Renal cortex interstitium (tissue), 11 donors: ENCODE measurements at regions not wholly inside any gene's neighbourhood (a gene's known extent, or its start where the extent isn't known, plus 50 kb on each side); places are given as distances from the start of the nearest gene placed in this dataset.

Source experiments
- DNase-seq, 11 donors: peaks; one replicate each; pipeline ENCODE4 v3.0.0-alpha.2; 2013; ENCODE audit warnings: low read depth in 9 of 11, low spot score in 4 of 11; ENCODE audit errors: extremely low read depth in 1 of 11

DNA sequence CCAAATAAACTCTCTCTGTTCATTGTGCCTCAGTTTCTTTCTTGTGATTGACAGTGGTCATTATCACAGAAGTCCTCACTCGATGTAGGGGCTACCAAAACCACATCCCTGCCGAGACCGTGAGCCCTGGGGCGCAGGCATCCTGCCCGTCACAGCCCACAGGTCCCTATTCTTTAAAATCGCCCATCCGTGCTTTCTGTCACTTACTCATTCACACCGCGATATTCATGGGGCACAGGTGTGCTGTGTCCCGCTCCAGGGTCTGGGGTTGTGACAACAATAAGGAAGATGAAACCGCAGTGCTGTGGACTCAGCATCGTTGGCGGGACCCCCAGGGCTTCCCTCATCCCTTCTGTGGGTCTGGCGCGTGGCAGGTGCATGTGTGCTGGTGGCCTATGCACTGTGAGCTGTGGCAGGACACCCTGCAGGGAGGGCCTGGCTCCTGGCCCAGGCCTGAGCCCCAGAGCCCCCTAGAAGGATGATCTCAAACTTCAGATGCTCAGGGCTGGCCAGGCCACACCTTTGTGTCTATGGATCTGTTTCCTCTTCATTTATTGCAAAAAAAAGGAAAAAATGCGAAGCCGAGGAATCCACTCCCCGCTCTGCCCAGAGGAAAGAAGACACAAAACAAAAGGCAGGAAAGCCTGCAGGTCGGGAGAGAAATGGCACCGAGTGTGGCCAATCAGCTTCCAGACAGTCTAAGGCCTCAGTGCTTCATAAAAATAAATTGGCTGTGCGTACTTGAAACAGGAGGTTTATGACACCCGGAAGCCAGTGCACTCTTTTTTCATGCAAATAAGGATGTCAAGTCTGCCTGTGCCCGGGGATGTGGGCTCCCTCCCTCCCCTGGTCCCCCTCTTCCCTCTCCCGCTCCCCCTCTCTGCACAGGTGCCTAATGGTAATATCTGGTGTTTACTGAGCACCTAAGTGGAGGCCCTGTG, 109.5 kb upstream of the ADRA2C start:
- DNase-seq, result no peak

DNA sequence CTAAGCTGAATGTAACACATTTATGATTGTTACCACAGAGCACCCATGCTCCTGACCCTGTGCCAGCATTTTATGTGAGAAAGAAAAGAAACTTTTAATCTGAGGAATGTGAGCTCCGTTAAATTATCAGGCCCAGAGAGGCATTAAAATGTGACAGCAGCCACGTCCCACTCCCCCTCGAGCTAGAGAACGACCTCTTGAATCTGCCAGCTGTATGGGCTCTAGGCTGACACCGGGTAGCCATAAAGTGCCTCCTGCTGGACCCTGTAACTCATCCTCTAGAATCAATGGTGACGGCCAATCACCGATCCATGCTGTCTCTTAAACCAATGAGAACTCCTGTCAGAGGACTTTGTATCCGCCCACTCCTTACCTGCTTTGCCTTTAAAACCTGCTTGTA, 110.2 kb upstream of the ADRA2C start:
- DNase-seq, result peak in 5 of 11 donors; percentile 64 to 76 (median 70)

DNA sequence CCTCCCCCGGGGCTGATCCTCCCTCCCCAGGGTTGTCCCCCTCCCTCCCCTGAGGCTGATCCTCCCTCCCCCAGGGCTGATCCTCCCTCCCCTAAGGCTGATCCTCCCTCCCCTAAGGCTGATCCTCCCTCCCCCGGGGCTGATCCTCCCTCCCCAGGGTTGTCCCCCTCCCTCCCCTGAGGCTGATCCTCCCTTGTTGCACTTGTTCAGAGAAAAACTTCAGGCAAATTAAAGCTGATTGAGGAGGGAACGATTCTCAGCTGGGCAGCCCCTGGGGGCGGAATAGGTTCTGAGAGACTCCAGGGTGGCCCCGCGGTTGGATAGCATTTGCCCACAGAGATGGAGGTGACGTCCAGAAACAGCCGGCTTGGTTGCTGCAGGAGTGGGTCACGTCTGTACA, 110.7 kb upstream of the ADRA2C start:
- no peak for DNase-seq

DNA sequence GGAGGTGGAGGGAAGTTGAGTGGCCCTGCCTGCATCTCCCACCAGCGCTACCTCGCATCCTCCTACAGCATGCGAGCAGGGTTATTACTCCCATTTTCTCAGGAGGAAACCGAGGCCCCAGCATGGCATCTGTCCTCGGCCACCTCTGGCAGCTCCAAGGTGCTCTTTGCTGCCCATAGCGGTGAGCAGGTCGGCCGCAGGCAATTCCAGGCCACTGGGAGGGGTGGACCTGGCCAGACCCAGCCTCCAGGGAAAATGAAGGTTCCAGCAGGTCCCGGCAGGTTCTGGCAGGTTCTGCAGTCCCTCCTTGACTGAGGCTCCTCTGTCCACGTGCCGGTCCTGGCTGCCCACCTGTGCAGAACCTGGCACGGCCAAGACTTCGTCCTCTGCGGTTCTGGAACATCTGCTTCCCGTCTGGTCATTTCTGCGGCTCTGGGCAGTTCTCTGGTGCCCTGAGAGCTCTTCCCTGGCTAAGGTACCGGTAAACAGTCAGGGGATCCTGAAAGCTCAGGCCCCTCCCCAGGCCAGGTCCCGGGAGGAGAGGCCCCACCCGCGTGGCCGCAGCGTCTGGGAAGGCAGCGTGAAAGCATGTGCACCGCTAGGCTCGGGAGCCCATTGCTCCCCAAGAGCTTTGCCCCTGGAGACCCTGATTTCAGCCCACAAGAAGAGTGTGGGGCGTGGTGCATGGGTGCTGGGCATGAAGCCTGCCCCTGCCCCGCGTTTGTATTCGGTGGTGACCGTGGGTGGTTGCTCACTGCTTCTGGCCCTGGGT, 112.0 kb upstream of the ADRA2C start:
- no peak for DNase-seq

DNA sequence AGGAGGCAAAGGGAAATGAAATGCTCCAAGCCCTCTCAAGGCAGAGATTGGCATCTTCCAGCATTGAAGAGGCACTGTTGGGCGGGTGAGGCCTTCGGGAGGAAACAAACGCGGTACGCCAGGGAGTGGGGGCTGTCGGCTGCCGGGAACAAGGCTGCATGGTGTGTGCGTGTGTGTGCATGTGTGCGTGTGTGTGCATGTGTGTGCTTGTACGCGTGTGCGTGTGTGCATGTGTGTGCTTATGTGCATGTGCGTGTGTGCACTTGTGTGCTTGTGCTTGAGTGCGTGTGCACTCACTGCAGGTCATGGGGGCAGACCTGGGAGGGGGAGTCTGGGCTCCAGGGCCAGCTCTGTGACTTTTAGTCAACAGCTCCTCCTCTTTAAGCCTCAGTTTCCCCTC, 113.6 kb upstream of the ADRA2C start:
- DNase-seq, result no peak

DNA sequence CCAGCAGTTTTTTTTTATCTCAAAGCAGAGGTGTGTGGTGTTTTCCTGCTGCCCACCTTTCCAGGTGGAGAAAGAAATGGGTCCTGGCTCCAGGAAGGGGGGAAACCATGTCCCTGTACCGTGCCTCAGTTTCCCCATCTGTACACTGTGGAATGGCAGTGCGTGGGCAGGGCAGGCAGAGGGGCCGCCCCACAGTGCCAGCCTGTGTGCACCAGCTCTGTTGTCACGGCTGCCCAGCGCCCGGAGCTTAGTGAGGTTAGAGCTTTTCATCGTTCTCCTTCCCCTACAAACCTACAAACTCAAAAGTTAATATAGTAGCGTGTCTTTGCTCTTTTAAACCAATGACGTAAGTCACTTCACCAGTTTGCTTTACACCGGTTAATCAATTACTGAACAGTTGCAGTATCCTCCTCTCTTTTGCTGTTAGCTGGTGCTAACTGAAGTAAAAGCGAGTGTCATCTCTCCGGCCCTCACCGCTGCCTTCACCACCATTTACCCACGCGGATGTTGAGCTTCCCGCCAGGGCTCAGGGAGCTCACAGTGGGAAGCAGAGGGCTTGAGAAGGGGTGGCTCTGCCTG, 114.8 kb upstream of the ADRA2C start:
- no peak for DNase-seq

DNA sequence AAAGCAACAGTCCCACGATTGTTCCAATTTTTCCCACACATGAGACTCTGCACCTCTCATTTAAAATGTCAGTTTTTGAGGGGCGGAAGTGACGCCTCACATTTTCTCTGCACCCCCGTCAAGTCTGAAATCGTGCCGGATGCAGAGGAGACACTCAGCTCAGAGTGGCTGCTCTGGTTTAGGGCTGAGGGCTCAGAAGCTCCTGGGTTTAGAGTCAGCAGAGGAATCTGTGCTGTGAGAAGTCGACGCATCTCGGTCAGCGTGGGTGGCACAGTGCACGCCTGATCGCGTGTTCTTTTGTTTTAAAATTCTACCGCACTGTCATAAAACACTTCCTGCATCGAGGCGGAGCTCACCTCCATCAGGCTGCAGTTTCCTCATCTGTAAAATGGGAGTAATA, 116.7 kb upstream of the ADRA2C start:
- DNase-seq, result no peak

DNA sequence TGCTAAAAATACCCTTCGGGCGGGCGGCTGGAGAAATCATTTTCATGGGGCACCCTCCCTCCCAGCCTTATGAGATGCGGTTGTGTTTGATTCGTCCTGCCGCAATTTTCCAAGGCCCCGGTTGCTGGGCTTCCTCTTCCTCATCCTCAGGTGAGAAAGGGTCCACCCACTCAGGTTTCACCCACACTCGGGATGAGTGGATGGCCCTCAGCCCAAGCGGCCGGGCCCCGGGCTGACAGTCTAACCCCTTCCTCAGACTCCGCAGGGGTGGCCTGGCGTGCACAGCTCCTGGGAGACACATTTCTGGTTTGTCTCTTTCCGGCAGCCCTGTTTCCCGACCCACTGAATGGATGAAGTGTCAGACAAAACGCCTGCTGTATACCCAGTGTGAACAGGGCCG, 116.5 kb upstream of the LRPAP1 start:
- DNase-seq, result no peak

DNA sequence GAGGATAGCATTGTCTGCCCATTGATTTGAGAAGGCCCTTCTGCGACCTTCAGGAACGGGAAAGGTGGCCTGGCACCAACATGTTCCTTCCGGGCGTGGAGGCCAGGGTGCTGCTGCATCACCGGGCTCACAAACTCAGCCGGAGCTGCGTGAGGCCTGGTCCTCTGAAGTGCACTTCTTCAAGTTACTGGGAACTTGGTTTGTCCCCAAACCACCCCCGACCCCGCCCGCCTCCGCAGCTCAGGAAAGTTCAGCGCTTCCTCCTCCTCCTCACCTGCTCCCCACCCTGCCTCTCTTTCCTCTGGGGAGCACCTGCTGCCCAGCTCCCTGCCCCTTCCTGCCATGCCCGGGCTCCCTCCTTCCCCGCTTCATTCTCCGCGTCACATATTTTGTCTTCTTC, 116.0 kb upstream of the LRPAP1 start:
- DNase-seq, result no peak

DNA sequence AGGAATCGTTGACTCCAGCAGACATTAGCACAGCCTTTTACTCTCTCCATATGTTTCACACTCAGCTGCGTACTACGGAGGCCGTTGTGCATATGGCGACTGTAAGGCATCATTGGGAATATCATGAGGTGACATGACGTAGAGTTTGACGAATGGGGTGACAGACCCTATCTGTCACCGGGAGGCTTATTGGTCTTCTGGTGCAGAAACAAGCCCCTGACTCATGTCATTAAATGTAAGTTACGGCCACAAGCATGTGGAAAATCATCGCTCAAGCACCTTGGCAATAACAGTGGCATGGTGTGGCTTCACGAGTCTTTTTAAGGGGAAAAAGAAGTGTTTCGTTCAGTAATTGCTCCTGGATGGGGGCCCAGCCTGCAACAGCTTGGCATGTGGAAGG, 115.2 kb upstream of the LRPAP1 start:
- DNase-seq, result no peak

DNA sequence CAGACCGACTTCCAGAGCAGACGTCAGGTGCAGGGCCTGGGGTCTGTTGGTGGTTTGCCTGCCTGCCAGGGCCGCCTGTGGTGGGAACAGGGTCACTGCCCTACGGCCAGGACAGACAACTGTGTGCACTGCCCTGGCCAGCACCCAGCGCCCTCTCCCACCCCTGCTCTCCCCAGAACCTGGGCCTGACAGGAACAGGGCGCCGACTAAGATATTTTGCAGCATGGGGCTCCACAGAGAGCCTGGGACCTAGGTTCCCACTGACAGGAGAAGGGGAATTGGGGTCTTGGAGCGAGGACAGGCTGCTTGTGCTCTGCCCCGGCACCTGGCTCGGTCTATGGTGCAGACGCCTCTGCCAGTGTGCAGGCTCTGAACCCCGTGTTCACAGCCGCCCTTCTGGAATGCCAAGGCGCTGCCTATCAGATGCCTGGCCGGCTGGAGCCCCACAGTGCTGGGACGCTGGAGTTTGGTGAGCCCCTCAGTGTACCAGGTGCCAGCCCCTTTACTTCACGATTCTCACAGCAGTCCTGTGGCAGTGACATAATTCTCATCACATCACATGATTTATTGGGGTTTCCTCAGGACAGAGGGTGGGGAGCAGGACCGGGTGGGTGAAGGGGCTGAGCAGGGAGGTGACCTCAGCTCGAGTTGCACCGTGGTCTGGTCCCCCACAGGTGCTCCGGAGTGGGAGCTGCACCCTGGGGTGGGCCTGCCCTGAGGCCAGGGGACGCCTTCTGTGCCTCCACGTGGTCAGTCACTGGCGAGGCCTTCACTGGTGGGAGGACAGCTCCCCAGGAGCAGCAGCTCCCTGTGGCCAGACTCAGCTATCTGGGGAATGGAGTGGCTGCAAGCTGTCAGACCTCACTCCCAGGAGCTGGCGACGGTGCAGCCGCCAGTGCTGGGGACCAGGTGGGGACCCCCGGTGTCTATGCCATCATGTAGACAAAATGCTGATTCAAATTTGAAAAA, 113.8 kb upstream of the LRPAP1 start:
- DNase-seq, result no peak

DNA sequence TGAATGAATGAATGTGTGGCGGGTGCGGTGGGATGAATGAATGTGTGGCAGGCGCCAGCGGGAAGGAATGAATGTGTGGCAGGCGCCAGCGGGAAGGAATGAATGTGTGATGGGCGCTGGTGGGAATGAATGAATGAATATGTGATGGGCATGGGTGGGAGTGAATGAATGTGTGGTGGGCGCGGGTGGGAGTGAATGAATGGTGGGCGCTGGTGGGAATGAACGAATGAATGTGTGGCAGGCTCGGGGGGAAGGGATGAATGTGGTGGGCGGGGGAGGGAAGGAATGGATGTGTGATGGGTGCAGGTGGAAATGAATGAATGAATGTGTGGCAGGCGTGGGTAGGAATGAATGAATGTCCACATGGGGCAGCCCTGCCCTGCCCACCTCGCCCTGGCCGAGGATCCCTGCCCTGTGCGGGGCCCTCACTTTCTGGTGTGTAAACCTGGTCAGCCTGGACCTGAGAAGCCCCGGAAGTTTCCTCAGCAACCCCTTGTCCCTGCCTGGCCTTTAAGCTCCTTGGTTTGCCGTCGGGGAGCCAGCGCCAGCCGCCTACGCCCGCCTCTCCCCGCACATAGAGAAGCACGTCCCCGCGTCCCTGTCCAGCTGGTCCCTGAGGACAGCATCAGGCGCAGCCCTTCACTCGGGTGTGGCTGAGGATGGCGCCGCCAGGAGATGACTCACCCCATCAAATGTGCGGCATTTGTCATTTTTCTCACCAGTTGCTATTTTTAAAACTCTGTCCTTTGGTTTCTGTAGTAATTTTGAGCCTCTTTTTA, 112.8 kb upstream of the LRPAP1 start:
- DNase-seq, result no peak

DNA sequence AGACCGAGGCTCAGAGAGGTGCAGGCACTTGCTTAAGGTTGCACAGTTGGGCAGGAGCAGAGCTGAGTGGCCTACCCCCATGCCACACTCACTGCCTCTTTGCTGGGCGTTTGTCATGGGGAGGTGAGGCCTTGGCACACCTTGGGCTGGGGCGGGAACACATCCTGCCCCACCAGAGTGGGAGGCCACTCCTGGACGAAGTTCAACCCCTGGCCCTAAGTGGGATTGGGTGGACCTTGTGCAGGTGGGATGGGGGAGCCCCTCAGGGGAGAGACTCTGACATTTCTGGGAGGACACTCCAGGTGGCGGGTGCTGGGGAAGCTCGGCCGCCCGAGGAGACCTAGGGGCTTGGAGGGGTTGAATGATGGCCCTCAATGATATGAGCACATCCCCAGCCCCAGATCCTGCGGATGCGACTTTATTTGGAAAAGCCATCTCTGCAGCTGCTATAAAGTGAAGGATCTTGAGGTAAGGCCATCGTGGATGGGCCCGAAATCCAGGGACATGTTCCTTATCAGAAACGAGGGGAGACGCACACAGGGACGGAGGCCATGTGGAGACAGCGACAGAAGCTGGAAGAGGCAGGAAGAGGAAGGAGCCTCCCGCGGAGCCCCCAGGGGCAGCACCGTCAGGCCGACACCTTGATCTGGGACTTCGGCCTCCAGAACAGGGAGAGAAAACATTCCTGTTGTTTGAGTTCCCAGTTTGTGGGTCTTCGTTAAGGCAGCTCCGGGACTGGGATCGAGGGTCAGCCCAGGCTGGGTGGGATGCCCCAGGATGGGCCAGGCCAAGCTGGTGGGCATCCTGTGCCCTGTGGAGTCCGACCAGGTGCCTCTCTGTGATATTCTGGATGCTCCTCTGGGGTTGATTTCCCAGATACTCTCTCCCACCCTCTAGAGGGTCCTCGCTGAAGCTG, 111.6 kb upstream of the LRPAP1 start:
- DNase-seq, result no peak

DNA sequence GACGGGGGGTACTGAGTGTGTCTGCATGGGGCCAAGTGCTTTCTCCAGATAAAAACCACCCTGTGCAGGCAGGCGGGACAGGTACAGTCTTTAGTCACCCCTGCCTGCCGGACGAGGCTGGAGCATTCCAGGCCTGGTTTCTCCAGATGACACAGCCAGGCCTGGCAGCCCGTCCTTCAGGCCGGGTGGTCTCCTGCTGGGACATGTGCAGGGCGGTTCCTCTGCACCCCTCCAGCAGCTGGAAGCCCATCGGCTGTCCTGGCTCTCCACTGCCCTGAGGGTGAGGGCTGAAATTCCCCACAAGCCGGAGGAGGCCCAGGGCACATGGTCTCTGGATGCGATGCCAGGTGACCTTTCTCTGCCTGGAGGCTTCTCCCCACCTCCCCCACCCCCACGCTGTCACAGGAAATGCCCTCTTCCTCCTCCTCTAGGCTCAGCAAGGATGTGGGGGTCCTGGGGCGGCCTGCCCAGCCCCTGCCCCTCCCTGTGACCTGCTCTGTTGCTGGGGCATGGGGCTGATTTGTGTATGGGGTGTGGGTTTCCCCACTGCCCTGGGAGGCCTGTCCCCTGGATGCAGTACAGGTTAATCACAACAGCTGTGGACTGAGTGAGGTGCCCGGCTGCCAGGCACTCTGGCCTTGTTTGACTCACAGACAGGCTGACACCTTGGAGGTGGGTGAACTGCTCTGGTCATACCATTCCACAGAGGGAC, 110.7 kb upstream of the LRPAP1 start:
- no peak for DNase-seq

DNA sequence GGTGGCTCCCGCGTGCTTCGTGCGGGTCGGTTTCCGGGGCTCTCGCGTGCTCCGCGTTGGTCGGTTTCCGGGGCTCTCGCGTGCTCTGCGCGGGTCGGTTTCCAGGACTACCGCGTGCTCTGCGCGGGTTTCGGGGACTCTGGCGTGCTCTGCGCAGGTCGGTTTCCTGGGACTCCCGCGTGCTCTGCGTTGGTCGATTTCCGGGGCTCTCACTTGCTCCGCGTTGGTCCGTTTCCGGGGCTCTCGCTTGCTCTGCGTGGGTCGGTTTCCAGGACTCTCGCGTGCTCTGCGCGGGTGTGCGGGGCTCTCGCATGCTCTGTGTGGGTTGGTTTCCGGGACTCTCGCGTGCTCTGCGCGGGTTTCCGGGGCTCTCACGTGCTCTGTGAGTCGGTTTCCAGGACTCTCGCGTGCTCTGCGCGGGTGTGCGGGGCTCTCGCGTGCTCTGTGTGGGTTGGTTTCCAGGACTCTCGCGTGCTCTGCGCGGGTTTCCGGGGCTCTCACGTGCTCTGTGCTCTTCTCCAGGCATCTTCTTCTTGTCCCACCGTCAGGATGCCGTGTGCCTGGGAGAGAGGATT, 109.9 kb upstream of the LRPAP1 start:
- DNase-seq, result no peak

DNA sequence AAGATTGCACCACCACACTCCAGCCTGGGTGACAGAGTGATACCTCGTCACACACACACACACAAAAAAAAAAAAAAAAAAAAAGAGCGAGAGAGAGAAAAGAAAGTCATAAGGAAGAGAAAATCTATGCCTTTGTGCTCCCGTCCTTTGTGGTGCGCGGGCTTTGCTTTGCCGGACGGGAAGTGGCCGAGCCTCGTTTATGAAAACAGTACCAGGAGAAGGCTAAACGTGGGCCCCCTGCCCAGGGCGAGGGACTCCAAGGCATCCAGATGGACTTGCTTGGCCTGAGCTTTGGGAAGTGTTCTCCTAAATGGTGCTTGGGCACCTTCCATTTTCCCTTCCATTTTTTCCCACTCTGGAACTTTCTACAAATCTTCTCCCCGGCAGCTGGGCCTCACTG, 109.3 kb upstream of the LRPAP1 start:
- DNase-seq, result no peak
